Mucosa of gallbladder (tissue), 1 donor: ENCODE measurements at regions not wholly inside any gene's neighbourhood (a gene's known extent, or its start where the extent isn't known, plus 50 kb on each side); places are given as distances from the start of the nearest gene placed in this dataset.

Experiments
- DNase-seq: peaks from one replicate; pipeline ENCODE4 v3.0.0-alpha.2; 2020; ENCODE audit warnings: low spot score
- donor health status: DM: no; HTN: no; CAD: no.

GRCh38 chr17:71699907-71700306 is 420.9 kb upstream of the SOX9 start:
- DNase-seq, result no peak

GRCh38 chr17:71703701-71704100 is 417.1 kb upstream of the SOX9 start:
- no peak for DNase-seq

GRCh38 chr17:71709271-71709890 is 411.4 kb upstream of the SOX9 start:
- DNase-seq, result no peak

GRCh38 chr17:71709946-71710345 is 410.9 kb upstream of the SOX9 start:
- no peak for DNase-seq

- no peak for DNase-seq
Measured at GRCh38 chr17:71710816-71711215, 410.0 kb upstream of the SOX9 start.

GRCh38 chr17:71713846-71714245 is 407.0 kb upstream of the SOX9 start:
- no peak for DNase-seq

GRCh38 chr17:71724339-71724738 is 396.5 kb upstream of the SOX9 start:
- no peak for DNase-seq

- DNase-seq, result no peak
Measured at GRCh38 chr17:71725811-71726210, 395.0 kb upstream of the SOX9 start.

- no peak for DNase-seq
Measured at GRCh38 chr17:71726341-71726740, 394.5 kb upstream of the SOX9 start.

GRCh38 chr17:71727292-71727691 is 393.5 kb upstream of the SOX9 start:
- no peak for DNase-seq

- DNase-seq, result no peak
Measured at GRCh38 chr17:71727723-71728122, 393.1 kb upstream of the SOX9 start.

- no peak for DNase-seq
Measured at GRCh38 chr17:71730871-71731270, 389.9 kb upstream of the SOX9 start.

GRCh38 chr17:71735893-71736292 is 384.9 kb upstream of the SOX9 start:
- no peak for DNase-seq

GRCh38 chr17:71740866-71741265 is 380.0 kb upstream of the SOX9 start:
- no peak for DNase-seq

GRCh38 chr17:71741836-71742235 is 379.0 kb upstream of the SOX9 start:
- no peak for DNase-seq

- no peak for DNase-seq
Measured at GRCh38 chr17:71748872-71749271, 371.9 kb upstream of the SOX9 start.

- no peak for DNase-seq
Measured at GRCh38 chr17:71753070-71753469, 367.8 kb upstream of the SOX9 start.

GRCh38 chr17:71757156-71757555 is 363.7 kb upstream of the SOX9 start:
- DNase-seq, result no peak

- DNase-seq, result no peak
Measured at GRCh38 chr17:71757956-71758355, 362.9 kb upstream of the SOX9 start.

- no peak for DNase-seq
Measured at GRCh38 chr17:71759422-71760060, 361.3 kb upstream of the SOX9 start.

- no peak for DNase-seq
Measured at GRCh38 chr17:71760062-71760720, 360.6 kb upstream of the SOX9 start.

- peak; percentile 31 for DNase-seq
Measured at GRCh38 chr17:71762526-71762925, 358.3 kb upstream of the SOX9 start.

GRCh38 chr17:71764505-71764904 is 356.3 kb upstream of the SOX9 start:
- no peak for DNase-seq
